HS-5 (cell line): ENCODE measurements at regions not wholly inside any gene's neighbourhood (a gene's known extent, or its start where the extent isn't known, plus 50 kb on each side); places are given as distances from the start of the nearest gene placed in this dataset.

Experiments used
- DNase-seq: peaks from one replicate; pipeline ENCODE4 v3.0.0-alpha.2; 2012; ENCODE audit warnings: low read depth

DNA sequence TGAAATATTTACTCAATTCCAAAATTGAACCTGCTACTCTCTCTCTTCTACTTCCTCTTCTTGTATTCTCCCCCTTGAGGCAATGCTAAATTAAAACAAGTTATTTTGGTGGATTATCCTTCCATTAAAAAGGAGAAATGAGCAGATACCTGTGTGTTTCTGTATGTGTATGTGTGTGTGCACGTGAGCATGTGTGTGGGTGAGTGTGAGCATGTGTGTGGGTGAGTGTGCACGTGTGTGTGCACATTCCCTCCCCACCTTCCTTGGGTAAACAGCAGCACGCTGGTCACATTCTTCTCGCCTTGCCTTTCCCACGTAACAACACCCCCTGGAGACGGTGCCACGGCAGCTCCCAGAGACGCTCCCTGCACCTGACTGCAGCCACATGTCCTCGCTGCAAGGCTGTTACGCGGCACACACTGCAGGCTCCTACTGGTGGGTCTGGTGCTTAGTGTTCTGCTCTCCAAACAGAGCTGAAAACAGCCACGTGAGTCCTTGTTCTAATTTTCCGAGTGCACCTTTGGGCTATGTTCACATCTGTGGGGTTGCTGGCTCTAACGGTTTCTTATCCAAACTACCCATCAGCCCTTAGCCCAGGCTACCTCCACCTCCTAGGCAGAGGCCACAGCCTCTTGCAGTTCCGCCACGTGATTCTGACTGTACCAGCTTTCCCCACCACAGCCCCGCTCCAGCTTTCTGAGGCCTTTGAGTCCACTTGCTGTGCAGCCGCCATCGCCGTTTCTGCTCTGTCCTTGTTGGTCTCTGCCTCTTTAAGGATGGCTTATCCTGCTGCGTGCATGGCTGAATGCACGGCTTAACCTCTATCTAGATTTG, 123.4 kb downstream of the CTTN start:
- DNase-seq: no peak

DNA sequence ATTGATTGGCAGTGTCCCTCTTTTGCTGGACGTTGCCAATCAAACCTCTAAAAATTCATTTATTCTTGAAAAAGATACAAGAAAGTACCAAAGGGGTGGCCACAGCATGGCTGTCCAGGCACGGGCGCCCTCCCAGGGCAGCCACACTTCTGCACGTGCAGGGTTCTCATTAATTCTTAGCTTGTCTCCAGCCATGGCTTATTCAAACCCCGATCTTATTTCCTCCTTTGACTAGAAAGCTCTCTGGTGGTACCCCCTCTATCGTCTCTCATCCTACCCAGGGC, 123.9 kb downstream of the CTTN start:
- no peak for DNase-seq

DNA sequence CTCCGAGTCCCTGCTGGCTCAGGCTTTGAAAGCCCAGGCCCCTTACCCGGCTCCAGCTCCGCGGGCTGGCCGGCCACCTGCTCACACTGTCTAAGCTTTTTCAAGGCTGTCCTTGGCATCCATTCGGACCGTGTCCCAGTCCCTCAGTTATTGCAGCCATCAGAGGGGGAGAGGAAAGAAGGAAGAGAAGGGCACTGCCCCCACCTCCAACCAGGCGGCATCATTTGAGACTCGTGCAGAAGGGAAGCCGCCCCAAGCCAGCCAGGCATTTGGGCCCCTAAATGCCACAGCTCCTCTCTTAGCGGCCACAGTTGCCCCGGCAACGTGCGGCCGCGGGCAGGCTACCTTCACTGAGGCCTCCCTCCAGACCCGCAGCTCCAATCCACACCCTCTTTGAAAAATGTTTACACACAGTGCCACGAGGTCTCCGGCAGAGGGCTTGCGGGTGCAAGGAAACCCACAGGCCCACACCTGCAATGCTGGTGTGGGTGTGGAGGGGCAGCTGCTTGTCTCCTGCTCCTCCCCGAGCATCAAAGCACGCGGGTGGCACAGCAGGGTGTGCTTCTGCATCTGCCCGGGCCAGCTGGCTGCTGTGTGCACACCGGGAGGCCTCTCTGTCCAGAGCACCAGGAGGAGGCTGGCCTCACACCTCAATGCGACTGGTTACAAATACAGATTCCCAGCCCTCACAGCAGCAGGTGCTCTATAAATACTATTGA, 124.4 kb downstream of the CTTN start:
- DNase-seq: no peak

GRCh38 chr11:70523384-70524095, 125.2 kb downstream of the CTTN start:
- no peak for DNase-seq

DNA sequence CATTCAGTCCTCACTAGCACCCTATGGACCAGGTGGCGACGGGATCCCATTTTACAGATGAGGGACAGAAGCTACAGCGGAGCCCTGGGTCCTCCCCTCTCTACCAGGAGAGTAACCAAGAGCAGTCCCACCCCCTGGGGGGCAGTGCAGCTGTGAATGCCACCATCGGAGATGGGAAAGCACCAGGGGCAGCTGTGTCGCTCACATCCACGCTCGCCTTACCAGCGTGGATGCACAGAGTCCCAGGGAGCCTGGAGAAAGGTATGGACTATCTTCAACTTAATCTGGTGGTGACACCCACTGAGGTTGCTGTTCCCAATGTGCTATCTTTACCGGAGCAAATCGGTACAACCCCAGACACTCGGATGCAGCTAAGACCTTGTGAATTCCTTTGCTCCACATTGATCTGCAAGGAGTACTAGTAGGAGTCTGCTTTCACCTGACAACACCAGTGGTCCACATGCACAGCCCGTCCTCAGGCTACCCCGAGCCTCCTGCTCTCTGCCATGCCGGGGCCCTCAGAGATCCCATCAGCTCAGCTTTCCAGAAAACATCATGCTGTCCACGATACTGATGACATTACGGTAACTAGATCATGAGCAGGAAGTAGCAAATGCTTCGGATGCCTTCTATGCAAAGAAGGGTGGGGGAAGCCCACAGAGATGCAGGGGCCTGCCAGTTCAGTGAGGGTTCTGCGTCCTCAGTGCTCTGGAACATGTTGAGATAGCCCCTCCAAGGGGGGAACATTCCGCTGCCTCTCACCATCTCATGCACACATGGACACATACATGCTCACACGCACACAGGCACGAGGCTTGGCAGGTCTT, 126.0 kb downstream of the CTTN start:
- no peak for DNase-seq

DNA sequence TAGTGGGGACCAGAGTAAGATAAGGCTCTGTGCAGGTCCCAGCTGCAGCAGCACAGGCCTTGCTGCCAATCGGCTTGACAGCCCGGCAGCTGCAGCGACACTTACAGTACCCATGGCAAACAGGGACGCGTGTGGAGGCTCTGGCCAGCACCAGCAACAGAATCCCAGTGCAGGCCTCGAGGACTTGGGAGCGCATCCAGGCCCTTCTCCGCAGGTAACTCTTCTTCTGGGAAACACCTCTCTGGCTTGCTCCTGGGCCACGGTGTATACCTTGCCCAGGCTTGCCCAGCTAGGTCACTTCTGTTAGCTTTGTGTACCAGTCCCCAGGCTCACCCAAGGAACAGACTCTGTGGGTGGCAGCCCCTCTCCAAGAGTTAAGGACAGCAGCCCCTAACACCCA, 126.7 kb downstream of the CTTN start:
- no peak for DNase-seq

DNA sequence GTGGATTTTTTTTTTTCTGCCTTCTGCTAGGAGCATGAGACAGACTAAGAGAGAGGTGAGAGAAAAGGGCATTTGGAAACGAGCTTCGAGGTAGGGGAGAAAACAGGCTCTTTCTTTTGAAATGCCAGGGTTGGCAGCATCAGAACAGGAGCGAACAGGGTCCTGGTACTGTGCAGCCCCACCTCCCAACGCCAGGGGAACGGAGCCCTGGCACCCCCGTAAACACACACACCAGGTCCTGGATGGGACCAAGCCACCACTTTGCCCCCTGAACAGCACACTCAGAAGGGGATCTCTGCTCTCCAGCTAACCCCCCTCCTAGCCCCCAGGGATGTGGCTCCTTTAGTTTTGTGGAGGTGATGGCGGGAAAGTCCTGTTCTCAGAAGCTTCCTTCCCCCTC, 127.1 kb downstream of the CTTN start:
- no peak for DNase-seq

DNA sequence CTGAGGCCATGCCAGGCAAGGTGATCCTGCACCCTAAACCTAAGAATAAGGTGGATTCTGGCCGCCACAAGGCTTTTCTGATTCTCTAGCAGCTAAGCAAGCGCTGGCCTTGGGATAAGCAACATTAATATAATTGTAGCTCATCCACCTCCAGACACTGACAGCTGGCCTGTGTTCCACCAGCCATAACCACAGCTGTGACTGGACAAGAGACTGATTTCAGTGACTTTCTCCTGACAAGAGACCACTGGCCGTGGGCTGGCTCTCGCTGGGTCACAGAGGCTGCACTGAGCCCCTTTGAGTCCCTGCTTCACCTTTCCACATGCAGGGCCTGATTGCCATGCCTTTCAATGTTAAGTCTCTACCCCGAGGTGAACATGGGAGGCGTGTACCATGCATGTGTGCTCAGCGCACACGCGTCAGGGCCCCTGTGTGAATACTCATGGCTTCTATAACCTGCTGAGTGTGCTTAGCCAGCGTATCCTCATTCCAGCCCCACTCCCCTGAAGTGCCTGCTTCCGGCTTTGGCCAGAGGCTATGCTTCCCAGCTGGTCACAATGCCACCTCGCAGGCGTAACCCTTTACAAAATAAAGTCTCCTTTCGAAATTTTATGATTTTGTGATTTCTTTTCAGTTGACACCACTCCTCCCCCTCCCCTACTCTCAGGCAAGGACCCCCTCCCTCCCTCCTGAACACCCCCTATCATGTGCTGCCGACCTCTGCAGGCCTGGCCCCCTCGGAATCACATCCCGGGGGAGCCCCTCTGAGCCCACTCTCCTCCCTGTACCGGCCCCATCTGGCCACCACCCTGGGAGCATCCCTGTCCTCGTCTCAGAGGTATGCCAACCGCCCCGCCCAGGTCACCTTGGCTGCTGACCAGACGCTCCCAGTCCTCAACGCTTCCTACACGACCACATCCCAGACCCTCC, 128.1 kb downstream of the CTTN start:
- no peak for DNase-seq

- no peak for DNase-seq
These were observed 128.7 kb downstream of the CTTN start for GRCh38 chr11:70527046-70527395.

DNA sequence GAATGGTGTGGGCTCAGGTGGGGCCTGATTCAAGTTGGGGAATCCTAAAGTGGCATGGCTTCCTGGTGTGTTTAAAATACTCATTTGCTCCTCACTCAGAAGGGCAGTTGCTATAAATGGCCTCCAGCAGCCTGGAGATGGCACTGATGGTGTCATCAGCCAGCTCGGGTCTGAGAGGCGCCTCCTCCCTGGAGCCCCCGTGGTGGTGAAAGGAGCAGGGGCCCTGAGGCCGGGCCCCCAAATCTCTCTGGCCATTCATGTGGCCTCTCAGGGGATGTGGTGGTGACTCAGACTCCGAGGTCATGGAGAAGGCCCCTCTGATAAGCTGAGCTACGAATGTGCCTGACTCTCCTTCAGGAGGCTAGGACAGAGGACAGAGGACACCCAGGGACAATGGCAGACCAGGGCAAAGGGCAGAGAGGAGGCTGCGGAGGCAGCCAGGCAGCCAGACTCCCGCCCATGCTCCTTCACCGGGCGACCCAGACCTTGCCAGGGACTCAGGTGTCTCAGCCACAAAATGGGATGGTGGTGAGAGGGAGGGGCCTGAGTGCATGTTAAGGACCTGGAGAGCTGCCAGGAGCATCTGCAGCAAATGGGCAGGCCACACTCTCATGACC, 129.2 kb downstream of the CTTN start:
- no peak for DNase-seq

- DNase-seq: no peak
These were observed 129.9 kb downstream of the CTTN start for GRCh38 chr11:70528046-70528793.

GRCh38 chr11:70528794-70529580, 130.7 kb downstream of the CTTN start:
- no peak for DNase-seq

GRCh38 chr11:70530010-70530409, 131.7 kb downstream of the CTTN start:
- DNase-seq: no peak

DNA sequence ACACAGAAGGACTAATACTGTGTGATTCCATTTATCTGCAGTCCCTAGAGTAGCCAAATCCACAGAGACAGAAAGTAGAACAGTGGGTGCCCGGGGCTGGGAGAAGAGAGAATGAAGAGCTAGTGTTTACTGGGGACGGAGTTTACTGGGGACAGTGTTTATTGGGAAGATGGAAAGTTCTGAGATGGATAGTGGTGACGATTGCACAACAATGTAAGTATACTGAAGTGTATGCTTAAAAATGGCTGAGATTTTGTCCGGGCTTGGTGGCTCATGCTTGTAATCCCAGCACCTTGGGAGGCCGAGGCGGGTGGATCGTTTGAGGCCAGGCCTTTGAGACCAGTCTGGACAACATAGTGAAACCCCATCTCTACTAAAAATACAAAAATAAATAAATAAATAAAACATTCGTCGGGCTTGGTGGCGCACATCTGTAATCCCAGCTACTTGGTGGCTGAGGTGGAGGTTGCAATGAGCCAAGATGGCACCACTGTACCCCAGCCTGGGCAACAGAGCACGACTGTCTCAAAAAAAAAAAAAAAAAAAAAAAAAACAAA, 132.4 kb downstream of the CTTN start:
- no peak for DNase-seq

DNA sequence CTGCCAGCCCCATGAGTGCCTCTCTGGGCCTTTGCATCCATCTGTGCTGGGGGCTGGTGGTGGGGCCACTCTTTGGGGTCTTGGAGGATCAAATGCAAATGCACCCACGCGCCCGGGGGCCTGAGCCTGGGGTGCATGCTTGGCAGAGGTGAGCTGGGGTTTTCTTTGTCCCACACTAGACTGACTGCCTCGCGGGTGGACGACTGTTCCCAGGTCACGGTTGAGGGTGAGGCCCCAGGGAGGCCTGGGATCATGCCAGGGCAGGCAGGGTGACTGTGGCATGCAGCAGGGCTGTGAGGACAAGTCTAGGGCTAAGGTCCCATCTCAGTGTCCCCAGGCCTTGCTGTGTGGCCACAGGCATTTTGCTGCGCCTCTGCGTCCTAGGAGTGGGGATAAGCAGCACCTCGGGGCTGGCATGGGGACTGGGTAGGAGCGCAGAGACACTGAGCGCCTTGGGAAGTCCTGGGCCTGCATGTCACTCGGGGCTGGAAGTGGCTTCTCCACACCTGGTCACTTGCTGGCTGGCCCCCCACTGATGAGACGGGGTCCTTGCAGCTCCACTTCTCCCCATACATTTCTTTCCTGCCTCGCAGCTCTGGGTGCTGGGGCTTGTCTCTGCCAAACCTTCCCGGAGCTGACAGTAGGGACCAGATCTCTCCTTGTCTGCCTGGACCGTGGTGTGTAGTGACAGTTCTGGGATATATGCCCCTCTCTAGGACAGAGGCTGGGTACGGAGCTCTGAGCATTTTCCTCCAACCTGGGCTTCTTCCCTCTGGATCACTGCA, 133.1 kb downstream of the CTTN start:
- DNase-seq: no peak

DNA sequence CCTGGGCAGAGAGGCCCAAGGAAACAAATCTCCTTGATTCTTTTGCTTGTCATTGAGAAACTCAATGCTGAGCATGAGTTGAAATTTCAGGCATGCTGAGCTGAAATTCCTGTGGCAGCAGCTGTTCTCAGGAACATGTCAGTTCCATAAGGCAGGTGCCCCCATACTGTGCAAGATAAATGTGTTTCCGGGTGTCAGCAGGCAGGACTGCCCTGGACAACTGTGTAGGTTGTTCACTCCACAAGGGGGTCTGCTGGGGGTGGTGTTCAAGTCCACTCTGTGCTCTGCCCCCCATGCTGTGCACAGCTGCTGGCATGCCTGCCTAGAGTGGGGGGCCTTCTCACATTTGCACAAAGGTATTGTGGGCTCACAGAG, 133.7 kb downstream of the CTTN start:
- no peak for DNase-seq

DNA sequence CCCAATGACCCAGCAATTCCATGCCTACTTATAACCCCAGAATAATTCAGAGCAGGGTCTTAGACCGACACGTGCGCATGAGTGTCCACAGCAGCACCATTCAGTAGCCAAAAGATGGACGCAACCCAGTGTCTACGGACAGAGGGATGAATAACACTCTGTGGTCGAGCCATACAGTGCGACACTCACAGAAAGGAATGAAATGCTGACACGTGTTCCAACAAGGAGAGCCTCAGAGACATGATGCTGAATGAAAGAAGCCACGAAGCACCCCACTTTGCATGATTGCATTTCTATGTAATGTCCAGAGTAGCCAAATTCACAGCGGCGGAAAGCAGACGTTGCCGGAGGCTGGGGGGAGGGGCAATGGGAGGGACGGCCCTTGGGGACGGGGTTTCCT, 134.4 kb downstream of the CTTN start:
- no peak for DNase-seq
